GM21786 (cell line): ENCODE measurements at regions not wholly inside any gene's neighbourhood (a gene's known extent, or its start where the extent isn't known, plus 50 kb on each side); places are given as distances from the start of the nearest gene placed in this dataset.

Experiments used
- ATAC-seq: cut with Tn5 transposase; IDR thresholded peaks from one replicate; pipeline ENCODE4 v1.9.1; 2021; ENCODE audit not compliant: unreplicated experiment

- no peak for ATAC-seq
Observed at GRCh38 chr13:50428183-50428877, 413.1 kb downstream of the KCNRG start.

DNA sequence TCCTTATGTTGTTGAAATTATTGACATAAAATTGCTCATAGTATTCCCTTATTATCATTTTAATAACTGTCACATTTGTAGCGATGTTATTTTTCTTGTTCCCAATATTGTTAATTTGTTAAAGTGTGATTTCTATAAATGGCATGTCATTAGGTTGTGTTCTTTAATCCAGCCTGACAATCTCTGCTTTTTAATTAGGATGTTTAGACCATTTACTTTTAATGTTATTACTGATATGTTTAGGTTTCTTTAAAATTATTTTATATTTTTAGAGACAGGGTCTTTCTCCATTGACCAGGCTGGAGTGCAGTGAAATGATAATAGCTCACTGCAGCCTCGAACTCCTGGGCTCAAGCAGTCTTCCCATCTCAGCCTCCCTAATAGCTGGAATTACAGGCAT lies 408.5 kb downstream of the DLEU7 start:
- no peak for ATAC-seq

DNA sequence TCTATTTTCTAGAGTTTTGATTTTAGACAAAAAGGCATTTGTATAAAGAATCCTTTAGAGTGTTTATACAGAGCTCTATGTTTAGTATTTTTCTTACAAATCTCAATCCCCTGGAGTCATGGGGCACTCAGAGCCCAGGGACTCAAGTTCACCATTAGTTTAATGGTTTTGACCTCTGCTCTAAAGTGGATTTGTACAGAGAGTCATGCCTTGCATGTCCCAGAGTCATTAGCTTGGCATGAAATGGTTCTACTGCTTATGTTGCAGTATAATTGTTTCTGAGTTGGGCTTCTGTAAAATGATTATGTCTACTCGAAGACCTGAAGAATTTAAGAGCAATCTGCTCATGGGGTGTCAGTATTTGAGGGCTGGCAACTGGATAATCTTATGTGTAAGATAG lies 406.2 kb downstream of the DLEU7 start:
- ATAC-seq: no peak

DNA sequence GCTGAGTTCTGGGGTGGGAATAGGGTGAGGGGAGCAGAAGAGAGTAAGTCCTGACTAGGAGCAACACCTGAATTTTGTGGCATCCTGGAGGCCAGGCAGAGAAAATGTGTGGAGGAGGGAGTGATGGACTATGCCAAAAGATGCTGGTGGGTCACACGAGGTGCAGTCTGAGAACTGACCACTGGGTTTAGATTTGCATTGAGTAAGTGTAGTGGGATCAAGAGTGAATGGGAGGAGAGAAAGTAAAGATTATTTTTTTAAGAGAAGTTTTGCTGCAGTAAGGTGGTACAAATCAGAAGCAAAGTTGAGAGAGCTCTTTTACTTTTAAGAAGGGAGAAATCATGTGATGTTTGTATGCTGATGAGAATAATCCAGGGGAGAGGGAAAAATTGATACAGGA lies 405.1 kb downstream of the DLEU7 start:
- ATAC-seq: no peak

- no peak for ATAC-seq
Observed at GRCh38 chr13:50441130-50441529, 402.4 kb downstream of the DLEU7 start.

DNA sequence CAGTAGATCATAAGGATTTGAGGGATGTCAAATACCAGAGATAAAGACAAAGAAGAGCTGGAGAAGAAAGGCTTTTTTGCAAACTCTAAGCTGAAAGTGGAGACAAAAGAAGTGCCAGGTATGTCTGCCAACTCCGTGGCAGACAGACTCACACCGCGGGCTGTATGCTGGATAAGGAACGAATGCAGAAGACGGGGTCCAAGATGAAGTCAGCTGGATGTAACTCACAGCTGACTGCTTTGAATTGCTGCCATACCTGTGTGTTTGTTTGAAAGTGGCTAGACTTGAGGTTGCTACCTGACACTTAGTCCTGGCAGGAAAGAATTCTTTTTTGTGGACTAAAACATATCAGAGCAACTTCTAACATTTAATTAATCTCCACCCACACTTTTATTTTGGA lies 398.8 kb downstream of the DLEU7 start:
- no peak for ATAC-seq

DNA sequence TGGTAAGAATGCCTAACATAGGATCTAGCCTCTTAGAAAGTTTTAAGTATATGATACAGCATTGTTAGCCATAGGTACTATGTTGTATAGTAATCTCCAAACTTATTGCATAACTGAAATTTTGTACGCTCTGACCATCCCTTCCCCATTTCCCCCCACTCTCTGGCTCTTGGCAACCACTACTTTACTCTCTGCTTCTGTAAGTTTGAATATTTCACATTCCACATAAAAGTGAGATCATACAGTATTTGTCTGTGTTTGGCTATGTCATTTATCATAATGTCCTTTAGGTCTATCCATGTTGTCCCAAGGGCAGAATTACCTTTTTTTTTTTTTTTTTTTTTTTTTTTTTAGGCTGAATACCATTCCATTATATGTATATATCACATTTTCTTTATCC lies 396.9 kb downstream of the DLEU7 start:
- ATAC-seq: no peak

DNA sequence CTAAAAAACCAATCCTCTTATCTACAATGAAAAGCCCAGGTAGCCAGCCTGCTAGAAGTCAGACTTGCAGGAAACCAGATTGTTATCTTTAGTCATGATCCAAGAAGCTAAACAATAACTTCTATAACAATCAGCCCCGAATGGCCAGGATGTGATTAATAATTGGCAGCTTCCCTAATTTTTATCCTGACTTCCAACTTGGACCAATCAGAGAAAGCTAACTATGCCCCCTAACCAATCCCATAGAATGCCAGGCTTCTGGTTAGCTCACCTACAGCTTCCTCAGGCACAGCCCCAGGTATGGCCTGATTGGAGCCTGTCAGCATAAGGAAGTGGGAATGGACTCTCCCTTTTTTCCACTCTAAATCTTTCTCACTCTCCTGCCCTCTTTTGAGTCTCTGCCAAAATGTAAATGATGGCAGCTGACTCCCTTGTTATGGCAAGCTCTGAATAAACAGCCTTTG lies 394.9 kb downstream of the DLEU7 start:
- no peak for ATAC-seq

DNA sequence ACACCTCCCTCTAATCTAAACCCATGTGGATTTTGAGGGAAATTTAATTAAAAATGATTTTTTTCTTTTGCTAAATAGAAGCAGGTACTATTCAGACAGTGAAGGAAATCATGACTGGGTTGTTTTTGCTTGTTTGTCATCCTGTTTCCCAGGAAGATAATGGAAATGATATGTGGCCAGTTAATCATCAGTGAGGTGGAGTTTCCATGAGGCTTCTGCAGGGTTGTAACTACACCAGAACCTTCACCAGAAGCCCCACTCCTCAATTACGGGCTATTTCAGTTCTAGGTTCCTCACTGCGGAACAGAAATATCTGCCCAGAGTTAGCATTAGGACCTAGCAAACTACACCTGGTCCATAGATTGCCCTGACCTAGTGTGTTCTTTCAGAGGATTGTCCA lies 394.0 kb downstream of the DLEU7 start:
- ATAC-seq: no peak

DNA sequence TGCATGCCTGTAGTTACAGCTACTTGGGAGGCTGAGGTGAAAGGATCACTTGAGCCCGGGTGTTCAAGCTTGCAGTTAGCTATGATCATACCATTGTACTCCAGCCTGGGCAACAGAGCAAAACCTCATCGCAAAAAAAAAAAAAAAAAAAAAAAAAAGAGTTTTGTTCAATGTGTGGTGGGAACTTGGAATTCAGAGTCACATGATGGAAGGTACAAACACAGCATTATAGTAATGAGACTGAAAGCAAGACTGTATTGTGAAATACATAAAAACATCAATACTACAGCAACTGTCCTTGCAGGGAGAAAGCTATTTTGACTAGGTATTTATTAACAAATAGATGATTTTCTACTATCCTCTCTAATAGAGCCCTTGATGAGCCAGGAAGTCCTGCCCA lies 393.2 kb downstream of the DLEU7 start:
- ATAC-seq: no peak

DNA sequence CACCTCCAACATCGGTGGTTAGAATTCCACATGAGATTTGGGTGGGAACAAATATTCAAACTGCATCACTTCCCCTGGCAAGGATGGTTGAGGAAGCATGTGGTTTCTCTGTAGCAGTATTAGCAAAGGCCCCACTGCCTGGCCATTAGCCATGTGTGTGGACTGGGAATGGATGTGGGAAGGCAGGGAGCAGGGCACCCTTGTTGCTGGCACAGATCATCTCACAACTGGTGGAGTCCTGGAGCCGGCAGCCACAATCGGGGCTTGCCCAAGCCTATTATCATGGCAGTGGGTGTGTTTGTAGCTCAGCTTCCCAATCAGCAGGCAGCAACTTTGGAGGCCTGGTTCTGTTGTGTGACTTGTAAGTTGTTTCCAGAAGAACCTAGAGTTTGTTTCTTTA lies 391.9 kb downstream of the DLEU7 start:
- no peak for ATAC-seq

- no peak for ATAC-seq
Observed at GRCh38 chr13:50452028-50452427, 391.5 kb downstream of the DLEU7 start.

DNA sequence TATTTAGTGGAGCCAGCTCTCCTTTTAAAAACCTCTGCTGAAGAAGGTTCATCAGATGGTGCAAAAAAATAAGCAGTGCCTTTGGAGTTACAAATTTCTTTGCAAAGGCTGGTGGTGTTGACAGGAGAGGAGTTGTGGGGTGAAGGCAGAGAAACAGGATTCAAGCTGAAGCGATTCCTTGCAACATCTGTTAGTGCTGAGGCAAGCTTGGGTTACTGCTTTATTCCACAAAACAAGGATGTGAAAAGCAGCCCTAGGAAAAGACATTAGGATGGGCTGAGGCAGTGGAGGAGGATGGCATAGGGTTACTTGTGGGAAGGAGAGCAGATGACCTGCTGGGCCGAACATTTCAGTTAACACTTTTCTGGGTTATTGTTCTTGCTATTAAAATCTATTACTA lies 390.7 kb downstream of the DLEU7 start:
- ATAC-seq: no peak

GRCh38 chr13:50453188-50453587 lies 390.3 kb downstream of the DLEU7 start:
- ATAC-seq: no peak

DNA sequence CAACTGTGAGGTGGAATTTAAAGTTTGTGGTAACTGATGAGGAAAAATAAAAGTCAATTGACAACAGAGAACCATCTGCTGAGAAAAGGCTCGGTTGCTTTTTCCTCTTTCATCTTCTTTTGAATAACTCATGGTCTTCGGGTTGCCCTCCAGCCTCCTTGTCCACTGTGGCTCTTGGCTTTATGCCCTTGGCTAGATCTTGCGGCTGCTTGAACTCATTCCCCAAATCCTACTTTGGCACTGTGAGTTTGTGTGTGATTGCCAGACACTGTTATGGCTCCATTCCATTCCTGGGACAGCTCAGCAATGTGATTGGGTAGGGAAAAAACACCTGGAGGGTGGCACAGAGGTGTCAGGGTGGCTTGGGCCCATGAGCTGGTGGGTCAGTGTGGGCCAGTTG lies 387.4 kb downstream of the DLEU7 start:
- no peak for ATAC-seq

GRCh38 chr13:50457415-50458393 lies 385.8 kb downstream of the DLEU7 start:
- no peak for ATAC-seq

DNA sequence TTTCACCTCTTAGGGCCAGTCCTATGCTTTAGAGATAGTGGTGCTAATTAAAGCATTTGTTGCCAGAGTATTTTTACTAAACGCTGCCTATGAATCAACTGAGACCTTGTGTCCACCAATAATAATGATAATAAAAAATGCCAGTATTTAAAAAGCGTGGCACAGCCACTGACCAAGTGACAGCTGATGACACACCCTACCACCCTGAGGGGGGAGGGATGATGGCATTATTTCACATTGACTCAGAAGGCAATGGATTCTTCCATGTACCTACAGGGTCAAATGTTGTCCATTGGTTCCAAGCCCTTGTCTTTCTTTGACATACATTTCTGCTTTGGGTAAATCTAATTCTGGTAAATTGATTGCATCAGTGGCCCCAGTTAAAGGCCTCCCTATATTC lies 384.4 kb downstream of the DLEU7 start:
- no peak for ATAC-seq

- no peak for ATAC-seq
Observed at GRCh38 chr13:50459658-50460057, 383.8 kb downstream of the DLEU7 start.

DNA sequence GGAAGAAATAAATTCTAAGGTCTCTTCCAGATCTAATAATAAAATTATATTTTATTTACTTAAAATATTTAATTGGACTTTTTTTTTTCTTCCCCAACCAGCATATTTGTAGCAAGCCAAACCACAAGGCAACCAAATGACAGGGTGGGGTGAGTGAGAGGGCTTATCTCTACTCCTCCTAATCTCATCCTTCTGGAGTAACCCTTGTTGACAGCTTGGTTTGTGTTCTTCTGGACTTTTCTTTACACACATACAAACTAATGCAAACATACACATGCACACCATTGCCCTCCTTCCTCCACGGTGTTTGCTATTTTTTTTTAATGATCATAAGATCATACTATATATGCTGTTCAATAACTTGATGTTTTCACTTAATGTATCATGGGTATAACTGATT lies 383.1 kb downstream of the DLEU7 start:
- ATAC-seq: no peak

DNA sequence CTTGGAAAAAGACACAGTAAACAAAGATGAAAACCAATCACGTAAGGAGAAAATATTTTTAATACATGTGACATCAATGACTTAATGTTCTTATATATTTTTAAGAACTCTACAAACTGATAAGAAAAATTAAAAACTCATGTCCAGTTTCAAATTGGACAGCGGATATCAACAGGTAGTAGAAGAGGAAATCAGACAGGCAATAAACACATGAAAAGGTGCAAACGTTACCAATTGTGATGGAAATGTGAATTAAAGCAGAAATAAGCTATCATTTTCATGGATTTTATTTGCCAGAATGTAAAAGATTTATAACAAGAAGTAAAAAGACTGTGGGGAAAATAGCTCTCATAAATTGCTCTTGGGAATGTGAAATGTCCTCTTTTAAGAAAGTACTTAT lies 382.3 kb downstream of the DLEU7 start:
- no peak for ATAC-seq

DNA sequence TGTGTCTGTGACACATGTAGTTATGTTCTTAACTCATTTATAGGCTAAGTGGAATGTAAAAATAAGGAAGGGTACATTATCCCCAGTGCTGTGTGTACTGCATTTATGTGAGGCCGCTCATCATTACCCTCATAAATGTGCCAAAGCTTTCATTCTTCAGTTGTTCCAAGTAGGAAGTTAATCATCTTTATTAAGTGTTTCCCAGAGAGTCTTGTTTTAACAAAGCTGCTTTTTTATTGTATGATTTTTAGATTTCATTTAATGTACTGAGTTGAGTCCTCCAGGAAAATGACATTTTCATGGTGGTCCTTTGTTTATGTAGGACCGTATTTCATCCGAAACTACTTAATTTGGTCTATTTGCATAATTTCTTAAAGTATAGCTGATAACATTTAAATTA lies 379.8 kb downstream of the DLEU7 start:
- ATAC-seq: no peak
